SK-N-SH (cell line): ENCODE measurements at regions not wholly inside any gene's neighbourhood (a gene's known extent, or its start where the extent isn't known, plus 50 kb on each side); places are given as distances from the start of the nearest gene placed in this dataset.
A peak's percentile ranks its signal among the peaks of the same experiment; 100 is the strongest.

Experiments
- CTCF ChIA-PET: fragments of 300-600, 350-600 bp; formaldehyde crosslinking; extraction: SDS; loops from one replicate; lab custom pipeline; 2021; lab: Yijun Ruan, JAX
- POLR2A ChIA-PET: fragments of 350-600 bp; sonication (Branson Sonifier 250); formaldehyde crosslinking; extraction: SDS; loops from one replicate; lab custom pipeline; 2020; ENCODE audit warnings: antibody characterized with exemption, inconsistent platforms; lab: Yijun Ruan, JAX
- DNase-seq: peaks from one replicate; pipeline ENCODE4 v3.0.0; 2012
- H2AFZ ChIP-seq: fragments of 200-600 bp; sonication (generic); 2 replicates; pipeline ENCODE4 v1.8.1; 2016; ENCODE audit warnings: antibody characterized with exemption, mild to moderate bottlenecking, low read depth
- H3F3A ChIP-seq: fragments of 200-600 bp; sonication (generic); replicated peaks from 2 replicates; pipeline ENCODE3; 2016; ENCODE audit warnings: antibody characterized with exemption, mild to moderate bottlenecking; ENCODE audit not compliant: insufficient read depth
- H3K27ac ChIP-seq, 2 experiments: fragments of 200-500 bp in 1 of 2; fragments of 200-600 bp in 1 of 2; sonication (Bioruptor generic) in 1 of 2; sonication (generic), shearing (Covaris generic) in 1 of 2; 2 replicates each; pipeline versions ENCODE4 v1.5.1 to v1.6.1; 2014 to 2016; ENCODE audit warnings: low read depth in 2 of 2, inconsistent platforms in 1 of 2, low read length in 1 of 2, mild to moderate bottlenecking in 1 of 2, mixed read lengths in 1 of 2
- H3K27me3 ChIP-seq: fragments of 200-600 bp; sonication (generic), shearing (Covaris generic); 2 replicates; pipeline ENCODE4 v1.6.1; 2016; ENCODE audit warnings: mixed run types; ENCODE audit not compliant: insufficient read depth
- H3K36me3 ChIP-seq, 2 experiments: fragments of 200-500 bp in 1 of 2; fragments of 200-600 bp in 1 of 2; sonication (Bioruptor generic) in 1 of 2; sonication (generic) in 1 of 2; replicated peaks in 1 of 2; 2 replicates each; pipeline versions ENCODE3 to v1.5.1; 2014 to 2016; ENCODE audit warnings: low read length in 1 of 2, mild to moderate bottlenecking in 1 of 2; ENCODE audit not compliant: insufficient read depth in 2 of 2, control insufficient read depth in 1 of 2
- H3K4me1 ChIP-seq, 2 experiments: fragments of 200-500 bp in 1 of 2; fragments of 200-600 bp in 1 of 2; sonication (Bioruptor generic) in 1 of 2; sonication (generic), shearing (Covaris generic) in 1 of 2; 2 replicates each; pipeline versions ENCODE4 v1.5.1 to v1.6.1; 2014 to 2016; ENCODE audit warnings: low read depth in 1 of 2, low read length in 1 of 2, mixed run types in 1 of 2; ENCODE audit not compliant: insufficient read depth in 2 of 2, control insufficient read depth in 1 of 2
- H3K4me2 ChIP-seq: fragments of 200-600 bp; sonication (generic), shearing (Covaris generic); 2 replicates; pipeline ENCODE4 v1.6.1; 2017; ENCODE audit warnings: mixed run types
- H3K4me3 ChIP-seq, 2 experiments: fragments of 200-500 bp in 1 of 2; fragments of 200-600 bp in 1 of 2; sonication (Bioruptor generic) in 1 of 2; sonication (generic), shearing (Covaris generic) in 1 of 2; 2 replicates each; pipeline versions ENCODE4 v1.5.1 to v1.8.1; 2014 to 2016; ENCODE audit warnings: low read depth in 2 of 2, inconsistent platforms in 1 of 2, low read length in 1 of 2, mild to moderate bottlenecking in 1 of 2, mixed read lengths in 1 of 2, moderate library complexity in 1 of 2
- H3K79me2 ChIP-seq: fragments of 200-600 bp; sonication (generic); 2 replicates; pipeline ENCODE4 v1.8.1; 2017; ENCODE audit warnings: mild to moderate bottlenecking; ENCODE audit not compliant: insufficient read depth
- H3K9ac ChIP-seq: fragments of 200-600 bp; sonication (generic); 2 replicates; pipeline ENCODE4 v1.6.1; 2017; ENCODE audit warnings: mixed run types
- H3K9me2 ChIP-seq: fragments of 200-600 bp; sonication (generic); 2 replicates; pipeline ENCODE4 v1.6.1; 2017; ENCODE audit warnings: mixed run types
- H3K9me3 ChIP-seq: fragments of 200-600 bp; sonication (generic); 2 replicates; pipeline ENCODE4 v1.6.1; 2017; ENCODE audit warnings: mixed run types, mild to moderate bottlenecking, moderate library complexity
- H4K20me1 ChIP-seq: fragments of 200-600 bp; sonication (generic); 2 replicates; pipeline ENCODE4 v1.6.1; 2017; ENCODE audit warnings: mild to moderate bottlenecking, mixed run types; ENCODE audit not compliant: insufficient read depth
- CHD2 ChIP-seq: fragments of 150-350 bp; IDR thresholded peaks from 2 replicates; pipeline ENCODE4 v1.6.1; 2018; ENCODE audit warnings: low read length; ENCODE audit not compliant: partially characterized antibody
- ELF1 ChIP-seq: IDR thresholded peaks from 2 replicates; pipeline ENCODE4 v1.4.0; 2012
- EP300 ChIP-seq, 2 experiments: IDR thresholded peaks; 2 replicates each; pipeline versions ENCODE4 v1.4.0 to v1.6.1; 2012; ENCODE audit warnings: borderline replicate concordance in 1 of 2, low read depth in 1 of 2, low read length in 1 of 2
- EZH2phosphoT487 ChIP-seq: fragments of 200-600 bp; sonication (generic); IDR thresholded peaks from 2 replicates; pipeline ENCODE4 v1.6.1; 2017; ENCODE audit warnings: low read depth, mixed run types, mild to moderate bottlenecking, antibody characterized with exemption, moderate library complexity, borderline replicate concordance
- MEF2A ChIP-seq: IDR thresholded peaks from 2 replicates; pipeline ENCODE4 v1.4.0; 2012; ENCODE audit warnings: low read depth, borderline replicate concordance
- NRF1 ChIP-seq: IDR thresholded peaks from 2 replicates; pipeline ENCODE4 v1.6.1; 2012; ENCODE audit warnings: low read depth, mild to moderate bottlenecking, low read length
- RCOR1 ChIP-seq: fragments of 150-350 bp; IDR thresholded peaks from 2 replicates; pipeline ENCODE4 v1.6.1; 2017; ENCODE audit warnings: antibody characterized with exemption, low read length
- RFX5 ChIP-seq: IDR thresholded peaks from 2 replicates; pipeline ENCODE4 v1.6.1; 2012; ENCODE audit warnings: mild to moderate bottlenecking, improper control_type of control experiment, low read length
- RXRA ChIP-seq: IDR thresholded peaks from 2 replicates; pipeline ENCODE4 v1.4.0; 2012; ENCODE audit warnings: low read depth, mild to moderate bottlenecking, borderline replicate concordance
- SIN3A ChIP-seq: IDR thresholded peaks from 2 replicates; pipeline ENCODE4 v1.6.1; 2012; ENCODE audit warnings: low read depth, mild to moderate bottlenecking, low read length, moderate library complexity, borderline replicate concordance
- SMC3 ChIP-seq: IDR thresholded peaks from 2 replicates; pipeline ENCODE4 v1.6.1; 2012; ENCODE audit warnings: low read depth, low read length, improper control_type of control experiment
- WGBS: methylation state at CpG from one replicate; pipeline ENCODE4 v1.1.6; 2017; ENCODE audit warnings: low lambda C conversion rate; 5-methylcytosine and 5-hydroxymethylcytosine counted together
- TF ChIP-seq, protein P1 (sequence below): fragments of 200-600 bp; sonication (generic); IDR thresholded peaks from 2 replicates; pipeline ENCODE4 v1.6.1; 2017; ENCODE audit warnings: antibody characterized with exemption, mild to moderate bottlenecking, moderate library complexity
- TF ChIP-seq, protein P2 (sequence below): IDR thresholded peaks from 2 replicates; pipeline ENCODE4 v1.6.1; 2012; ENCODE audit warnings: mild to moderate bottlenecking, low read depth, low read length, moderate library complexity
- TF ChIP-seq, protein P3 (sequence below): IDR thresholded peaks from 2 replicates; pipeline ENCODE4 v1.4.0; 2012; ENCODE audit warnings: low read depth

DNA sequence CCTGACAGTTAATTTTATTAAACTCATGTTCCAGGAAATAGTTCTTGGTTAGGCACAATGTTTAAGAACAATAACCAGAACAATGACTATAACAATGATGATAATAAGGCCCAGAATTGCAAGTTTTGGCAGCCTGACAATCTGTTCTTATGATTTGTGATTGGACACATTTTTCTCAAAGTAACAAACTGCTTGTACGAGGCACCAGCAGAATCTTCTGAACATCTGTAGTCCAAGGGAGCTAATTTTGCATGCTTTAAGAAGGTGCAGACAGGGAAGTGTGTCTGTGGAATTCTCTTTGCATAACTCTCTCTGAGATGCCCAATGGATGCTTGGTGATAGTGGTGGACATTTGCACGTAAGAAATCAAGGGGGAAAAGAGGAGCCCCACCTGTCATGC lies 709.3 kb downstream of the SLC4A3 start:
- peak in 1 of 2 experiments; percentile 31; a peak in 1 of 4 replicates for TF ChIP-seq EP300 (IDR thresholded peaks at IDR 0.05; ENCODE audit: borderline replicate concordance in 1 of 2, low read depth in 1 of 2, low read length in 1 of 2)
- TF ChIP-seq RFX5, result no peak
- no peak for TF ChIP-seq NRF1
- TF ChIP-seq, all 33 proteins: peak for 1
- ChIA-PET POLR2A (no interaction called here), CTCF (no interaction called here)
- H3K9me3 ChIP-seq, result no peaks in the 10 kb centered on the region
- H3K4me1 ChIP-seq, result peaks cover 0 to 14% of the 10 kb centered on the region in 2 experiments; a peak in 1 of 4 replicates
- H3K27me3 ChIP-seq, result no peaks in the 10 kb centered on the region
- DNase-seq, result no peak
- no peak overlapping the region for H3K4me3 ChIP-seq
- 5% methylated on average over 2 of the region's 2 CpGs for WGBS
- H4K20me1 ChIP-seq, result no peaks in the 10 kb centered on the region
- 0 out of 2 replicates have a peak overlapping the region, but pooled peaks have one; percentile 14 for H2AFZ ChIP-seq
- H3K27ac ChIP-seq, result no peak overlapping the region
- no peaks in the 10 kb centered on the region for H3K36me3 ChIP-seq
- H3F3A ChIP-seq, result no peaks in the 10 kb centered on the region
- H3K9ac ChIP-seq, result no peak overlapping the region
- no peak overlapping the region for H3K4me2 ChIP-seq
- H3K9me2 ChIP-seq, result no peaks in the 10 kb centered on the region
- H3K79me2 ChIP-seq, result no peaks in the 10 kb centered on the region

DNA sequence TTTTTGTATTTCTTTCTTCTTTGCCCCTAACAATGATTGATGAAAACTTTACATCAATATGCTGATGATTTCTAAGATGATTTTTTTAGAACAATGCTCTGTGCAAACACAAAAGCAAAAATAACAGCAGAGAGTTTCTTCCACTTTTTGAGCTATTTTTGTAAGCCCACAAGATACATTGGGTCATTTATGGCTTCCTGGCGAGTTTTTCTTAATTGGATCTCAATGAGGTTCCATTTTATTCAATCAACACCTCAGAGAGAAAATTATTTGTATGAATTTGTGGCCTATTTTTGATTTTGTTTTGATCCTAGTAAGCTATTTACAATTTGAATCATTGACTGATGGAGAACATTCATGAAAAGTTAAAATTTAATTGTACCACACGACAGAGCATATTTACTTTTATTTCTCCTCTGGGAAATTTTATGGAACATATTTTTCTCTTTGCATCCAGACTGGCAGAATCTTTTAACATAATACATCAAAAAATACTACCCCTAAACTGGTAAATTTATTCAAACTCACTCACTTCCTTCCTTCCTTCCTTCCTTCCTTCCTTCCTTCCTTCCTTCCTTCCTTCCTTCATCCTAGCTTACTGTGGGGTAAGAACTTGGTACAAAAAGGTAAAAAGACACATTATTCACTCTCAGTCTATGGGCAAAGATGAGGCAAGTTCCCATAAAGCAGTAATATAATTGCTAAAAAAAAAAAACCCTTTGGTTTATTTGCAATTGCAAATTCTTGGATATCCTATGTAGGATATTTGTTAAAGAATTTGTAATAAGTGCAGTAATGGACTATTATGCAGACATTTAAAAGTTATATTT lies 710.4 kb downstream of the SLC4A3 start:
- Histone ChIP-seq H3K79me2 (no peaks in the 10 kb centered on the region), H3K27me3 (no peaks in the 10 kb centered on the region), H2AFZ (0 out of 2 replicates have a peak overlapping the region, but pooled peaks have one; percentile 10), H3K4me2 (no peak overlapping the region), H4K20me1 (no peaks in the 10 kb centered on the region), H3K27ac (no peak overlapping the region), H3K4me1 (peaks cover 0 to 14% of the 10 kb centered on the region in 2 experiments; a peak in 1 of 4 replicates), H3K9ac (no peak overlapping the region), H3K4me3 (no peak overlapping the region), H3K9me2 (no peaks in the 10 kb centered on the region), H3K9me3 (no peaks in the 10 kb centered on the region; the same call in 1 of the 2 replicates), H3F3A (no peaks in the 10 kb centered on the region), H3K36me3 (no peaks in the 10 kb centered on the region)
- TF ChIP-seq EP300 (IDR thresholded peaks at IDR 0.05; ENCODE audit: borderline replicate concordance in 1 of 2, low read depth in 1 of 2, low read length in 1 of 2), result no peak
- no peak for TF ChIP-seq SIN3A
- no peak for TF ChIP-seq RXRA
- no peak for TF ChIP-seq MEF2A
- TF ChIP-seq, protein P1, sequence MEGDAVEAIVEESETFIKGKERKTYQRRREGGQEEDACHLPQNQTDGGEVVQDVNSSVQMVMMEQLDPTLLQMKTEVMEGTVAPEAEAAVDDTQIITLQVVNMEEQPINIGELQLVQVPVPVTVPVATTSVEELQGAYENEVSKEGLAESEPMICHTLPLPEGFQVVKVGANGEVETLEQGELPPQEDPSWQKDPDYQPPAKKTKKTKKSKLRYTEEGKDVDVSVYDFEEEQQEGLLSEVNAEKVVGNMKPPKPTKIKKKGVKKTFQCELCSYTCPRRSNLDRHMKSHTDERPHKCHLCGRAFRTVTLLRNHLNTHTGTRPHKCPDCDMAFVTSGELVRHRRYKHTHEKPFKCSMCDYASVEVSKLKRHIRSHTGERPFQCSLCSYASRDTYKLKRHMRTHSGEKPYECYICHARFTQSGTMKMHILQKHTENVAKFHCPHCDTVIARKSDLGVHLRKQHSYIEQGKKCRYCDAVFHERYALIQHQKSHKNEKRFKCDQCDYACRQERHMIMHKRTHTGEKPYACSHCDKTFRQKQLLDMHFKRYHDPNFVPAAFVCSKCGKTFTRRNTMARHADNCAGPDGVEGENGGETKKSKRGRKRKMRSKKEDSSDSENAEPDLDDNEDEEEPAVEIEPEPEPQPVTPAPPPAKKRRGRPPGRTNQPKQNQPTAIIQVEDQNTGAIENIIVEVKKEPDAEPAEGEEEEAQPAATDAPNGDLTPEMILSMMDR, result no peak
- no peak for TF ChIP-seq ELF1
- no peak for DNase-seq
- POLR2A ChIA-PET, result no interaction called here
- 24% methylated on average over 2 of the region's 2 CpGs for WGBS
- CTCF ChIA-PET, result no interaction called here

DNA sequence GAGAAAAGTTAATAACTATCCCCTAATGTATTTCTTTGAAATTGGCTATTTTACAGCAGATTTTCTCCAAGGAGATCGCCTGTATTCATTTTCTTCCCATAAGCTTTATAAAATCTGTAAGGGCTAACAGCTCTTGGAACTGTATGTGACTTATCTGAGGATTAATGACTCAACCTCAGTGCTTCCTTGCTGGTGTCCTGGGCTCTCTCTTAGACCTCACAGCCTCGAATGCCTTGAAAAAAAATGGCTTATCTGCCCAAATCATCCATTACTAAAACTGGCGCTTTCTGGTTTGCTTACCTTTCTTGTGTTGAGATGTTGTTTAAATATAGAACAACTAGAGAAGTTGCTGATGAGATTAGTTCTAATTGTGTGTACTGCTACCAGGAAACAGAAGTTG lies 713.6 kb downstream of the SLC4A3 start:
- ChIA-PET CTCF (no interaction called here), POLR2A (no interaction called here)
- H3K9me2 ChIP-seq, result no peaks in the 10 kb centered on the region
- no peak for DNase-seq
- no peaks in the 10 kb centered on the region for H3K27me3 ChIP-seq
- H3K79me2 ChIP-seq, result no peaks in the 10 kb centered on the region
- no peak overlapping the region for H3K4me3 ChIP-seq
- no peaks in the 10 kb centered on the region; the same call in 1 of the 2 replicates for H3K9me3 ChIP-seq
- H3F3A ChIP-seq, result no peaks in the 10 kb centered on the region
- H3K27ac ChIP-seq, result no peak overlapping the region
- no peak overlapping the region for H2AFZ ChIP-seq
- WGBS, result 13% methylated on average over 3 of the region's 3 CpGs
- no peak overlapping the region for H3K9ac ChIP-seq
- no peaks in the 10 kb centered on the region for H4K20me1 ChIP-seq
- H3K4me2 ChIP-seq, result no peak overlapping the region
- H3K36me3 ChIP-seq, result no peaks in the 10 kb centered on the region
- peaks cover 0 to 12% of the 10 kb centered on the region in 2 experiments; a peak in 1 of 4 replicates for H3K4me1 ChIP-seq
- no peak for TF ChIP-seq EZH2phosphoT487
- TF ChIP-seq RCOR1, result no peak
- no peak for TF ChIP-seq RFX5
- no peak for TF ChIP-seq SMC3
- no peak for TF ChIP-seq CHD2
- TF ChIP-seq RXRA, result no peak
- no peak for TF ChIP-seq MEF2A
- TF ChIP-seq, protein P2, sequence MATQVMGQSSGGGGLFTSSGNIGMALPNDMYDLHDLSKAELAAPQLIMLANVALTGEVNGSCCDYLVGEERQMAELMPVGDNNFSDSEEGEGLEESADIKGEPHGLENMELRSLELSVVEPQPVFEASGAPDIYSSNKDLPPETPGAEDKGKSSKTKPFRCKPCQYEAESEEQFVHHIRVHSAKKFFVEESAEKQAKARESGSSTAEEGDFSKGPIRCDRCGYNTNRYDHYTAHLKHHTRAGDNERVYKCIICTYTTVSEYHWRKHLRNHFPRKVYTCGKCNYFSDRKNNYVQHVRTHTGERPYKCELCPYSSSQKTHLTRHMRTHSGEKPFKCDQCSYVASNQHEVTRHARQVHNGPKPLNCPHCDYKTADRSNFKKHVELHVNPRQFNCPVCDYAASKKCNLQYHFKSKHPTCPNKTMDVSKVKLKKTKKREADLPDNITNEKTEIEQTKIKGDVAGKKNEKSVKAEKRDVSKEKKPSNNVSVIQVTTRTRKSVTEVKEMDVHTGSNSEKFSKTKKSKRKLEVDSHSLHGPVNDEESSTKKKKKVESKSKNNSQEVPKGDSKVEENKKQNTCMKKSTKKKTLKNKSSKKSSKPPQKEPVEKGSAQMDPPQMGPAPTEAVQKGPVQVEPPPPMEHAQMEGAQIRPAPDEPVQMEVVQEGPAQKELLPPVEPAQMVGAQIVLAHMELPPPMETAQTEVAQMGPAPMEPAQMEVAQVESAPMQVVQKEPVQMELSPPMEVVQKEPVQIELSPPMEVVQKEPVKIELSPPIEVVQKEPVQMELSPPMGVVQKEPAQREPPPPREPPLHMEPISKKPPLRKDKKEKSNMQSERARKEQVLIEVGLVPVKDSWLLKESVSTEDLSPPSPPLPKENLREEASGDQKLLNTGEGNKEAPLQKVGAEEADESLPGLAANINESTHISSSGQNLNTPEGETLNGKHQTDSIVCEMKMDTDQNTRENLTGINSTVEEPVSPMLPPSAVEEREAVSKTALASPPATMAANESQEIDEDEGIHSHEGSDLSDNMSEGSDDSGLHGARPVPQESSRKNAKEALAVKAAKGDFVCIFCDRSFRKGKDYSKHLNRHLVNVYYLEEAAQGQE, result no peak
- TF ChIP-seq, protein P3, sequence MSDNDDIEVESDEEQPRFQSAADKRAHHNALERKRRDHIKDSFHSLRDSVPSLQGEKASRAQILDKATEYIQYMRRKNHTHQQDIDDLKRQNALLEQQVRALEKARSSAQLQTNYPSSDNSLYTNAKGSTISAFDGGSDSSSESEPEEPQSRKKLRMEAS, result no peak
